RKO (cell line): ENCODE measurements at regions not wholly inside any gene's neighbourhood (a gene's known extent, or its start where the extent isn't known, plus 50 kb on each side); places are given as distances from the start of the nearest gene placed in this dataset.

Experiments
- DNase-seq: peaks from one replicate; pipeline ENCODE4 v3.0.0-alpha.2; 2016; ENCODE audit warnings: low spot score

- no peak for DNase-seq
Observed at GRCh38 chr7:17130281-17131059, 168.0 kb upstream of the AHR start.

GRCh38 chr7:17131060-17131345 is 167.4 kb upstream of the AHR start:
- DNase-seq = no peak

- no peak for DNase-seq
Observed at GRCh38 chr7:17131983-17132655, 166.3 kb upstream of the AHR start.

GRCh38 chr7:17132726-17133125 is 165.7 kb upstream of the AHR start:
- no peak for DNase-seq

GRCh38 chr7:17133977-17134376 is 164.5 kb upstream of the AHR start:
- no peak for DNase-seq

DNA sequence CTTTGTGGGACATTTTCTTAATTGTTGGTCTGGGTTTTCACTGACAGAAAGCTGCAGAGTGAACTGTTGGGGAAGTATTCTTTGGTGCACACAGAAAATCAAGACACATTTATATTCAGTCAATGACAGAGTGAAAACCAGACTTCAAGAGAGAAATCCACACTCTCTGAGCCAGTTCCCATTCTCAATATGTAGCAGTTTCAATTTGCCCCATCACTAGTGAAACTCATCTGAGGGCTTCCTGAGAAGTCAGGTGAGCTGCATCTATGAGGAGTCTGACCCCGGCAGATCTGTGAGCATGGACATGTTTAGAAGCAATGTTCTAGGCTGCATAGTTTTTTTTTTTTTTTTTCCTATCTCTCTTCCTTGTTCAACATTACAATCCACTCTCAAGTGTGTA is 163.7 kb upstream of the AHR start:
- no peak for DNase-seq

- DNase-seq = no peak
Observed at GRCh38 chr7:17136126-17136525, 162.3 kb upstream of the AHR start.

DNA sequence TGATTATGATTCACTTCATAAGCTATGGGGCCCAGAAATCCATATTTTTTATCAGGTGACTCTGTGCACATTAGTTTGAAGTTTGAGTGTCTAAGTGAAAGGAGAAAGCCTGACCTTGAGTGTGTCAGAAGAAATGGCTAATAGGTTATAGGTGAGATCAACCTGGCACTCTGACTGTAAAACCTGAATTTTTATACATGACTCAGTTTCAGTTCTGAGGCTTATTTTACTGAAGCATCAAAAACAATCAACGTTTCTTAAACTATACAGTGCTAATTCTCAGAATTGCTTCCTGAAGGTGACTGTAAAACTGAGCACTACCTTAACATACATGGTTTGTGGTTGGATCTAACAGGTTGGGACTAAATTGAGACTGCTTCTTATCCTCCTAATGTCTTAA is 159.4 kb upstream of the AHR start:
- no peak for DNase-seq

DNA sequence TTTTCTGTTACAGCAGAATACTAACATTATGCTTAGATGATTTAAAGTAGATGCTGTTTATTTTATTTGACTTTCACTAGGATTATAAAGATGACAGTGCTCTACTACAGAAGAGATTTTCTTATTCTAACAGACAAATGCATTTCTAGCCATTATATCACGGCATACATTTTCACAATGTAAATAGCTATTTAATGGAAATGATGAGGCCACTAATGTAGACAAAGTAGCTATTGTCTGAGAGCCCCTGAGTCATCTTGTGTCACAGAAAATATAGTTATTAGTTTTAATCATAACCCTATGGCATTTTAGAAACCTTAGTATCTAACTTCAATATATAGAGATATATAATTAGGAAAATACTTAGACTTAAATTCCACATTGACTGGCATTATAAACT is 158.0 kb upstream of the AHR start:
- no peak for DNase-seq

GRCh38 chr7:17142831-17143541 is 155.5 kb upstream of the AHR start:
- no peak for DNase-seq

- no peak for DNase-seq
Observed at GRCh38 chr7:17144322-17144721, 154.1 kb upstream of the AHR start.

DNA sequence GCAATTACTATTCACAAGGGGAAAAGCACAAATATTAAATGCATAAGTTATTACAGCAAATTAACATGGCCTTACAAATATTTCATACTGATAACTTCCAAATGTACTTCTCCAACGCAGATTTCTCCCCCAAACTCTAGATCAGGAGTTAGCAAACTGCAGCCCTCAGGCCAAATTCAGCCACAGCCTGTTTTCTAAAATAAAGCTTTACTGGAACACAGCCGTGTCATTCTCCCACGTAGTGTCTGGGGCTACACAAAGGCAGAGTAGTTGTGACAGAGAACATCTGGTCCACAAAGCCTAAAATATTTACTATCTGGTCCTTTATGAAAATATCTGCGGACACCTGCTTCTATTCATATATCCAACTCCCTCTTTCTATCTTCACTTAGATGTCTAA is 151.8 kb upstream of the AHR start:
- no peak for DNase-seq

- peak; percentile 22 for DNase-seq
Observed at GRCh38 chr7:17147409-17147808, 151.0 kb upstream of the AHR start.

GRCh38 chr7:17150018-17150417 is 148.4 kb upstream of the AHR start:
- no peak for DNase-seq

DNA sequence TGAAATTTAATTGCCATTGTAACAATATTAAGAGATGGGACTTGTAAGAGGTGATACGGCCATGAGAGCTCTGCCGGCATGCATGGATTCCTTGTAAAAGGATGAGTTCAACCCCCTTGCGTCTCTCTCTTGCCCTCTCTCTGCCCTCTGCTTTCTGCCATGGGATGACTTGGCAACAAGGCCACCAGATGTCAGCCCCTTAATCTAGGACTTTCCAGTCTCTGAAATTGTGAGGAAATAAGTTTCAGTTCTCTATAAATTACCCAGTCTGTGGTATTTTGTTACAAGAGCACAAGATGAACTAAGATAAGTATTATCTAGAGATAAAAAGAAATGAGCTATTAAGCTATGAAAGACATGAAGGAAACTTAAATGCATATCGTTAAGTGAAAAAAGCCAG is 145.7 kb upstream of the AHR start:
- no peak for DNase-seq

DNA sequence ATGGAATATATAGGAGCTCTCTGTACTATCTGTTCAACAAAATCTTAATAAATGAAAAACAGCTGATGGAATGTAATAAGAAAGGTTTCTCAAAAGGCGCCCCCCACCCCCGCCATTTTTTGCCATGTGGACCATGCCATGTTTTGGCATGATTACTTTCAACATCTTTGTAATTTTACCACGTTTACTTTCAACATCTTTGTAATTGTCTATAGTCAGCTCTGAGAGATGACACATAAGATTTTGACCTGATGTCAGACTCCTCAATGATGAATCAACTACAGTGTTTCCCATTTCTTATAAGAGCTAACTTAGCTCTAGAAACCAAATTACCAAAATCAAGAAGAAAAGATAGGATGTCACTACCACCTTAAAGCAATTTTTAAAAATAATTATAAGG is 144.9 kb upstream of the AHR start:
- no peak for DNase-seq

DNA sequence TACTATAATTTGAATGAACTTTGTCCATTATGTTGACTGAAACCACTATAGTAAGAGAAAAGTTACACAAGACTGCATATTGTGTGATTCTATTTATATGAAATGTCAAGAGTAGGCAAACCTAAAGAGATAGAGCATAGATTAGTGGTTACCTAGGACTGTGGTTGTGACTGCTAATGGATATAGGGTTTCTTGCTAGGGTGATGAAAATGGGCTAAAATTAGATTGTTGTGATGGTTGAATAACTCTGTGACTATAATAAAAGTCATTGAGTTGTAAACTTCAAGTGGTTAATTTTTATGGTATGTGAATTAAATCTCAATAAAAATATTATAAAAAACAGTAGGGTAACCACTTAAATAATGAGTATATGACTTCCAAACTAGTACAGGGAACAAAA is 142.9 kb upstream of the AHR start:
- DNase-seq = no peak

DNA sequence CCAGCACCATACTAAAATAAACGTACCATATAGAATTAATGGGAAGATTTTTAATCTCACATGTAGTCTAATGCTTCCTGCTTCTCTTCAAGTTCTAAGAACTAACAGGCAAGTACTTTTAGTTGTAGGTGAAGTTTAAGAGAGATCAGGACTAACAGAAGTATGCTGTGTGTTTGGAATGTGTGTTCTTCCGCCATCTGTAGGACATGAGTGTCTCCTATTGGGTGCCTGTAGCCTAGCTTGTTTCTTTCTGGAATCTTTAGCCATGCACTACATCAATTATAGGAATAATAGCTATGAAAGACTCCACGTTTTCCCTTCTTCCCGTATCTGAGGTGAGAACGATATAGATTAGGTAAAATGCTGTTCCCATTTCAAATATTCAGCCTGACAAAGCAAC is 140.2 kb upstream of the AHR start:
- DNase-seq = no peak

DNA sequence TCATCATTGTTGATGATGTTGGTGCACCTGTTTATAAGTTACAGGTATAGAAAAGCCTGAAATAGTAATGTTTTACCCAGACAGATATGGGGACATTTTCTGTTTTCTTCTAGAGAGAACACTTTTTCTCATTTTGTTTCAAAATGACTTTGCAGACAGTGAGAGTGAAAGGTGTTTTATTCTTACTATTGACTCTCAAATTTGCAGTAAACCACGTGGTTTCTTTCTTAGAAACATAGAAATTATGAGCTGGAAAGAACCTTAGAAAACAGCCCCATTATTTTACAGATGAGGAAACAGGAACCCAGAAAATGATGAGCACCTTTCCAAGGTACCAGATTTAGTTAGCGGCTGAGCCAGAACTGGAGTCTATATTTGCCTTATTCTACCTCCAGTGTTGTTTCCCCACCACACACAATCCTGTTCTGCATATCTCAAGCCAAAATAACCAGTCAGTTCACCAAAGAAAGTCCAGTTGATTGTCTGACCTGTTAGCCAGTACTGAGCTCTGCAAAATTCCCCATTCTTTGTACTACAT is 138.9 kb upstream of the AHR start:
- DNase-seq = no peak

DNA sequence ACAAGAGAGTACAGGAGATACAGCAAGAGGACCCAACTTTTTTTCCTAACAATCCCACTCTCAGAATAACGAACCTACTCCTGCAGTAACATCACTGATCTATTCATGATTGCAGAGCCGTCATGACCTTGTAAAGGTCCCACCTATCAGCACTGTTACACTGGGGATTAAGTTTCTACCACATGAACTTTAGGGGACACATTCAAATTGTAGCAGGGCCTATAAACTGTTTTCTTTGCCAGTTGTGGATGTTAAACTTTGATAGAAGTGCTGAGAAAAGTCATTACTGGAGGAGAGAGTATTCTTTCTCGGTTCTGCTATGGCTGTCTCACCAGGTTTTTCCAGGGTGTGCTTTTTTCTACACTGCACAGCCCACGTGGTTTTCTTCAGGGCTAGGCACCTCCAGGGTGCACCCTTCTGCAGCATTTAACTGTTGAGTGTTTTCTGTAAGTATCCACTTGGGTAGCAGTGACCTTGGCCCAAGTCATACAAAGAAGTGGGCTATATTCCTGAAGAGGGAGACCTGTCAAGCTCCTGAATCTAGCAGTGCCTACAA is 131.6 kb upstream of the AHR start:
- DNase-seq = no peak

- DNase-seq = no peak
Observed at GRCh38 chr7:17168416-17168815, 130.0 kb upstream of the AHR start.

GRCh38 chr7:17171427-17171826 is 127.0 kb upstream of the AHR start:
- no peak for DNase-seq
